DND-41 (cell line): ENCODE measurements at regions not wholly inside any gene's neighbourhood (a gene's known extent, or its start where the extent isn't known, plus 50 kb on each side); places are given as distances from the start of the nearest gene placed in this dataset.

Experiments
- ATAC-seq: fragments of 200-7000 bp; cut with Tn5 transposase; 3 replicates; pipeline ENCODE4 v1.9.1; 2021; ENCODE audit warnings: low read depth; ENCODE audit not compliant: insufficient read depth
- DNase-seq: peaks from one replicate; pipeline ENCODE4 v3.0.0-alpha.2; 2020
- H2AFZ ChIP-seq: 2 replicates; pipeline ENCODE4 v1.6.0; 2012; ENCODE audit warnings: low read depth, low read length
- H3K27ac ChIP-seq: 2 replicates; pipeline ENCODE4 v1.5.1; 2012; ENCODE audit warnings: low read length, inconsistent platforms
- H3K27me3 ChIP-seq: fragments of 200-600 bp; sonication (generic); 2 replicates; pipeline ENCODE4 v1.6.0; 2012; ENCODE audit warnings: low read length, mild to moderate bottlenecking, inconsistent platforms; ENCODE audit not compliant: insufficient read depth, poor library complexity
- H3K36me3 ChIP-seq: 2 replicates; pipeline ENCODE4 v1.5.1; 2012; ENCODE audit warnings: low read length, inconsistent platforms; ENCODE audit not compliant: insufficient read depth
- H3K4me1 ChIP-seq: 2 replicates; pipeline ENCODE4 v1.5.1; 2012; ENCODE audit warnings: mild to moderate bottlenecking, low read length; ENCODE audit not compliant: insufficient read depth
- H3K4me2 ChIP-seq: 2 replicates; pipeline ENCODE4 v1.6.0; 2012; ENCODE audit warnings: mild to moderate bottlenecking, moderate library complexity, low read length, inconsistent platforms; ENCODE audit not compliant: insufficient read depth
- H3K4me3 ChIP-seq, 2 experiments: fragments of 200-600 bp in 1 of 2; shearing (Covaris generic) in 1 of 2; 2 replicates each; pipeline ENCODE4 v1.5.1; 2012 to 2016; ENCODE audit warnings: inconsistent platforms in 2 of 2, low read length in 2 of 2, mild to moderate bottlenecking in 2 of 2, low read depth in 1 of 2, moderate library complexity in 1 of 2
- H3K79me2 ChIP-seq: 2 replicates; pipeline ENCODE4 v1.6.0; 2012; ENCODE audit warnings: low read length, inconsistent platforms; ENCODE audit not compliant: insufficient read depth
- H3K9ac ChIP-seq: 2 replicates; pipeline ENCODE4 v1.6.0; 2012; ENCODE audit warnings: low read depth, mild to moderate bottlenecking, inconsistent platforms, low read length, moderate library complexity
- H3K9me3 ChIP-seq: 2 replicates; pipeline ENCODE4 v1.5.1; 2012; ENCODE audit warnings: low read length, moderate library complexity, mild to moderate bottlenecking, inconsistent platforms; ENCODE audit not compliant: insufficient read depth, severe bottlenecking
- H4K20me1 ChIP-seq: 2 replicates; pipeline ENCODE4 v1.6.0; 2012; ENCODE audit warnings: low read length; ENCODE audit not compliant: insufficient read depth
- EZH2 ChIP-seq: IDR thresholded peaks from 3 replicates; pipeline ENCODE4 v1.6.1; 2012; ENCODE audit warnings: borderline replicate concordance, low read depth, mild to moderate bottlenecking, moderate library complexity, low read length, inconsistent platforms; ENCODE audit not compliant: severe bottlenecking
- TF ChIP-seq, protein P1 (sequence below): IDR thresholded peaks from 2 replicates; pipeline ENCODE4 v1.5.1; 2012; ENCODE audit warnings: borderline replicate concordance, low read length, moderate library complexity, mild to moderate bottlenecking; ENCODE audit not compliant: poor library complexity, severe bottlenecking; ENCODE audit errors: extremely low read depth

DNA sequence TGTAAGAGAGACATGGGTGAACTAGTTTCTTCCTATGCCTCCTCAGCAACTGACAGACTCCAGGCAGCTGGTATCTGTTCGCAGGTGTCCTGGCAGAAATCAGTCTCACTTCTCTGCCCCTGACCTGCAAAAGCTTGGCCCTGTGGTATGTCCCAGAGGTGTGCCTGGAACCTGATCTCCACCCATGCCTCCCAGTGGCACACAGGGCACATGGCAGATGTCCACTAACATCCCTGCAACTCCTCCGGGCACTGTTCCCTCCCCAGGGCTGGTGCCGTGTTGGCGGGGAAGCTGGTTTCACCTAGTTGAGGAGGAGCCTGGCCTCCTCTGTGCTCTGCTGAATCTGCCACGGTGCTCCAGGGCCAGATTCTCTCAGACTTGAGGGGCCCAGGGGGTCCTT lies 123.3 kb upstream of the GGTLC1 start:
- ATAC-seq: no peak
- no peaks in the 10 kb centered on the region for H3K79me2 ChIP-seq
- H3K9me3 ChIP-seq: no peaks in the 10 kb centered on the region
- H3K27ac ChIP-seq: no peak overlapping the region; the same call in 1 of the 2 replicates
- H3K9ac ChIP-seq: no peak overlapping the region
- no peak for DNase-seq
- no peaks in the 10 kb centered on the region for H3K4me1 ChIP-seq
- H3K4me3 ChIP-seq: no peak overlapping the region
- no peak overlapping the region for H3K4me2 ChIP-seq
- TF ChIP-seq, protein P1, sequence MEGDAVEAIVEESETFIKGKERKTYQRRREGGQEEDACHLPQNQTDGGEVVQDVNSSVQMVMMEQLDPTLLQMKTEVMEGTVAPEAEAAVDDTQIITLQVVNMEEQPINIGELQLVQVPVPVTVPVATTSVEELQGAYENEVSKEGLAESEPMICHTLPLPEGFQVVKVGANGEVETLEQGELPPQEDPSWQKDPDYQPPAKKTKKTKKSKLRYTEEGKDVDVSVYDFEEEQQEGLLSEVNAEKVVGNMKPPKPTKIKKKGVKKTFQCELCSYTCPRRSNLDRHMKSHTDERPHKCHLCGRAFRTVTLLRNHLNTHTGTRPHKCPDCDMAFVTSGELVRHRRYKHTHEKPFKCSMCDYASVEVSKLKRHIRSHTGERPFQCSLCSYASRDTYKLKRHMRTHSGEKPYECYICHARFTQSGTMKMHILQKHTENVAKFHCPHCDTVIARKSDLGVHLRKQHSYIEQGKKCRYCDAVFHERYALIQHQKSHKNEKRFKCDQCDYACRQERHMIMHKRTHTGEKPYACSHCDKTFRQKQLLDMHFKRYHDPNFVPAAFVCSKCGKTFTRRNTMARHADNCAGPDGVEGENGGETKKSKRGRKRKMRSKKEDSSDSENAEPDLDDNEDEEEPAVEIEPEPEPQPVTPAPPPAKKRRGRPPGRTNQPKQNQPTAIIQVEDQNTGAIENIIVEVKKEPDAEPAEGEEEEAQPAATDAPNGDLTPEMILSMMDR: no peak
- no peak for TF ChIP-seq EZH2
- H3K27me3 ChIP-seq: no peaks in the 10 kb centered on the region
- no peak overlapping the region for H2AFZ ChIP-seq
- H4K20me1 ChIP-seq: no peaks in the 10 kb centered on the region
- H3K36me3 ChIP-seq: no peaks in the 10 kb centered on the region

DNA sequence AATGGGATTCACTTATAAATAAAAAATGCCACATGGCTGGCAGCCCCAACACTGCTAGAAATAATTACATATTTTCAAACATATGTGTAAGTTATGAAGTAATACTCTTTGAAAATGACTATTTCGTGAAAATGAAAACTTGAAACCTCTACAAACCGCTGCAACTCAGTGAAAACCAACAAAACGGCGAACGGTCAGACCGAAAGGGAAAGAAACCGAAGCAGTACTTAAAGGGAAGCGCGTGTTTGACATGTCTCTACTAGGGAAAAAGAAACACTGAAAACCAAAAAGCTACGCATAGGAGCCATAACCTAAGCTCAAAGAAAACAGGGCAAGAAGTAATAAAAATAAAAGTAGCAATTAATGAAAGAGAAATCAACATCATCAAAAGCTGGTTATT lies 121.0 kb upstream of the GGTLC1 start:
- Histone ChIP-seq H3K79me2 (no peaks in the 10 kb centered on the region), H3K9ac (no peak overlapping the region)
- no peak for ATAC-seq

DNA sequence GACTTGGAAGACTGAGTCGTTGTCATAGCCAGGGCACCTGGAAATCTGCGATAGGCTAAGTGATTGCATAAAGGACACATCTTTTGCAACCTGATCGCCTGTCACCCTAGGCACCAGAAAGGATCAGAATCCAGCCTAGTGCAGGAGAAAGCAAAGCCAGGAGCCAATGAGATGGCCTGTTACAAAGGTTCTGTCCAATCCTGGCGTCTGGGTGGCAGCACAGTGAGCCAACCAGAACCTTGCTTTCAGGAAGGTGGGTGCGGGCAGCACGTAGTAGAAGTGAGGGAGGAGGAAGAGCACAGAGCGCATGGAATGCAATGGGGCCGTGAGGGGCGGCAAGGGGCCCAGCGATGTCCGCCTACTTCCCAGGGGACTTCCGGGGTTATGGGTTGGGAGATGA lies 120.4 kb upstream of the GGTLC1 start:
- DNase-seq: no peak
- no peaks in the 10 kb centered on the region for H3K9me3 ChIP-seq
- no peaks in the 10 kb centered on the region for H3K27me3 ChIP-seq
- no peak overlapping the region for H3K9ac ChIP-seq
- TF ChIP-seq EZH2: no peak
- TF ChIP-seq, protein P1: no peak
- no peaks in the 10 kb centered on the region for H4K20me1 ChIP-seq
- no peak overlapping the region for H3K4me3 ChIP-seq
- ATAC-seq: no peak
- no peak overlapping the region for H3K27ac ChIP-seq
- H3K36me3 ChIP-seq: no peaks in the 10 kb centered on the region
- H3K4me1 ChIP-seq: no peaks in the 10 kb centered on the region
- H3K79me2 ChIP-seq: no peaks in the 10 kb centered on the region
- no peak overlapping the region for H3K4me2 ChIP-seq
- no peak overlapping the region for H2AFZ ChIP-seq

More for the DNA sequence above, 121.0 kb upstream of the GGTLC1 start:
- Histone ChIP-seq H3K4me2 (no peak overlapping the region), H3K4me3 (no peak overlapping the region), H3K27me3 (no peaks in the 10 kb centered on the region), H3K4me1 (no peaks in the 10 kb centered on the region), H4K20me1 (no peaks in the 10 kb centered on the region), H3K9me3 (no peaks in the 10 kb centered on the region), H2AFZ (no peak overlapping the region), H3K27ac (no peak overlapping the region), H3K36me3 (no peaks in the 10 kb centered on the region)
- no peak for DNase-seq
- TF ChIP-seq, protein P1: no peak
- TF ChIP-seq EZH2: no peak

DNA sequence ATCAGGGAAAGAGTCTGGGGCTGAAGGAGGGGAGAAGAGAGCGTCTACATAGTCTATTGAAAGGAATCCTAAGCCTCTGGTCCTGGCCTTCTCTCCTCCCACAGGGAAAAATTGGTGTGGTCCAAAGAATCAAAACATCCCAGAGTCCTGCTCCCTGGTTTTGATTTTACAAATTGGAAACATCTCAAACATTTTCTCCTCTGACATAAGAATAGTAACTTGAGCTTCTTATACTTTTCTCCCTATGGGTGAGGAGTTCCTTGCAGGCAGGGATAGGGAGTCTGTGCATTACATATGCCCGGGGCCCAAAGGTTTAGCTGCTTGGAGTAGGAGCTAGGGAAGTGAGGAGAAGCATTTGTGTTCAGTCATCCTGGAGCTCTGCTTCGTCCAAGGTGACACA lies 120.0 kb upstream of the GGTLC1 start:
- DNase-seq (no peak), ATAC-seq (no peak)
- TF ChIP-seq, protein P1: no peak
- no peak for TF ChIP-seq EZH2
- no peak overlapping the region for H3K4me3 ChIP-seq
- H3K79me2 ChIP-seq: no peaks in the 10 kb centered on the region
- no peaks in the 10 kb centered on the region for H3K4me1 ChIP-seq
- no peak overlapping the region for H3K9ac ChIP-seq
- no peaks in the 10 kb centered on the region for H4K20me1 ChIP-seq
- H3K9me3 ChIP-seq: no peaks in the 10 kb centered on the region
- no peaks in the 10 kb centered on the region for H3K36me3 ChIP-seq
- no peaks in the 10 kb centered on the region for H3K27me3 ChIP-seq
- H3K4me2 ChIP-seq: no peak overlapping the region
- H2AFZ ChIP-seq: no peak overlapping the region
- no peak overlapping the region for H3K27ac ChIP-seq
